NCI-H1417 treated with DMSO at 0.1 percent for 48 hours (cell line): ENCODE measurements at regions not wholly inside any gene's neighbourhood (a gene's known extent, or its start where the extent isn't known, plus 50 kb on each side); places are given as distances from the start of the nearest gene placed in this dataset.
"Not testable (repeated sequence)": the region's sequence is repeated elsewhere in the genome, so short reads cannot be mapped to it uniquely, and the experiment has no call there.

Experiments
- DNase-seq: peaks from one replicate; lab custom pipeline; 2025; lab: John Stamatoyannopoulos, UW

DNA sequence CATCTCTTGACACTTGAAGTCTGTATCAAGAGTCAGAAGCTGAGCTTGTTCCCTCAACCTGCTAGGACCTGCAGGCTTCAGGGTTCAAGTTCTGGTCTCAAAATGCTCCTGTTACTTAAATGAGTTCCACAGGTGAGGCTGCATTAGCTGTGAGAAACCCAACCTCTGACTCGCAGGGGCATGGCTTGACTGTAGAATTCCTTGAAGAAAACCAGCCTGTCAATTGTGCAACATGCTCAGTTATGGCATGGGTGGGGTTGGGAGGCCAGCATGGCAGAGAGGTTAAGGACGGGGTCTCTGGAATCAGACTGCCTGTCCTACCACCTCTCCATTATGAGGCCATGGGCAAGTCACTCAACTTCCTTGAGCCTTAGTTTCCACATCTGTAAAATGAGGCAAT is 235.8 kb downstream of the EN1 start:
- no peak for DNase-seq

DNA sequence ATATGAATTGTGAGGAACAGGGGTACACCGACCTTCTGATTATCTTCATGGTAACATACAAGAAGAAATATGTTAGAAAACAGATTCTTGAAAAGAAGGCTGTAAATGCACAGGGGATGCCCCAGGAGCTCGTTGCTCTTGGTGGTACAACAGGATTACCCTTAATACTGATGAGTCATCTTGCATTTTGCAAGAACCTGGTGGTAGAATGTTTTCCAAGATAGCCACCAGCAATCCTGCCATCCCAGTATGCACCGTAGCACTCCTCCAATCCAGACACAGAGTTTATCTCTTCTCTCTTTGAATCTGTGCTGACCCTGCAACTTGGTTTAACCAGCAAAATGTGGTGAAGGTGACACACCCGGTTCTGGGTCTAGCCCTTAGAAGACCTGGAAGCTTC is 238.3 kb downstream of the EN1 start:
- DNase-seq, result no peak

GRCh38 chr2:118607641-118608040 is 239.8 kb downstream of the EN1 start:
- no peak for DNase-seq

DNA sequence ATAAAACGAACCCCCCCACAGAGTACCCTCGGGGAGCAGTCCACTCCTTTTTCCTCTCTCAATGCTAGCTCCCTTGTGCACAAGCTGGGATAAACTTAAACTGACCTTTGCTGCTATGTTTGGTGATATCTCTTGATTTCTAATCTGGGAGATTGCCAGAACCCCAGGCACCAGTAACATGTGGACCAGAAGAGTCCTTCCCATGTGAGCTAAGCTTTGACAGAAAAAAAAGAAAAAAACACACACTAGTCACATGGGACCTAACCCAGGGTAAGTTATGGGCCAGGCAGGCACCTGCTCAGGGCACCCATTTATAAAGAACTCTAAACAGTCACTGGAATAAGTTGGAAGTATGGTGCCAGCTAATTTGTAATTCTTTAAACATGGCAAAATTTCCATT is 242.6 kb downstream of the EN1 start:
- DNase-seq, result no peak

DNA sequence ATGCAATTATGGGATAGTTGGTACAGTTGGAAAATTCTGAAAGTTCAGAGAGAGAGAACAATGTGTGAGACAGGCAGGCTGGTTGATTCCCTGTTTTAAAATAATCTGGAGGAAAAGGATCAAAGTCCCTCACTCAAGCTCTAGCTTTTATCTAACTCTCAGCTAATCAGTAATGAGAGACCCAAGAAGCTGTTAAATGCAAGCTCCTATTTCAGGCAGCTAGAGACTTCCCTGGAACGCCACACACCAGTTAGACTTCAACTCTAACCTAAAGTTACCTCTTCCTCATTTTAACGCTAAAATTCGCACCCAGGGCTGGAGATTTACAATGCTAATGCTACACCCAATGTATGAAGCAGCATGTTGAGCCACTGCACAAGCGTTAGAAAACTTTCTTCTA is 243.1 kb downstream of the EN1 start:
- DNase-seq, result no peak

DNA sequence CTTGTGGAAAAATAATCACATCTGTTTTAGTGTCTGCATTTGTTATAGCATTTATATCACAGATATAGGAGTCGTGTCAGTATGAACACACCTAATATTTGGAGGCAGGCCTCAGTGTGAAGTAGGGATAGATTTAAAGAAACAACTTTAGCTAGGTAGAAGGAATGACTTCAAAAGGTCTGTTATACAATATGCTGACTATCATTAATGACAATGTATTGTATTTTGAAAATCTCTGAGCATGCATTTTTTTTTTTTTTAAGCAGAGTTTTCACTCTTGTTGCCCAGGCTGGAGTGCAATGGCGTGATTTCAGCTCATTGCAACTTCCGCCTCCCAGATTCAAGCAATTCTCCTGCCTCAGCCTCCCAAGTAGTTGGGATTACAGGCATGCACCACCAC is 248.3 kb downstream of the EN1 start:
- no peak for DNase-seq

GRCh38 chr2:118596620-118597019 is 250.8 kb downstream of the EN1 start:
- DNase-seq, result no peak

GRCh38 chr2:118593257-118593656 is 254.2 kb downstream of the EN1 start:
- DNase-seq, result no peak

DNA sequence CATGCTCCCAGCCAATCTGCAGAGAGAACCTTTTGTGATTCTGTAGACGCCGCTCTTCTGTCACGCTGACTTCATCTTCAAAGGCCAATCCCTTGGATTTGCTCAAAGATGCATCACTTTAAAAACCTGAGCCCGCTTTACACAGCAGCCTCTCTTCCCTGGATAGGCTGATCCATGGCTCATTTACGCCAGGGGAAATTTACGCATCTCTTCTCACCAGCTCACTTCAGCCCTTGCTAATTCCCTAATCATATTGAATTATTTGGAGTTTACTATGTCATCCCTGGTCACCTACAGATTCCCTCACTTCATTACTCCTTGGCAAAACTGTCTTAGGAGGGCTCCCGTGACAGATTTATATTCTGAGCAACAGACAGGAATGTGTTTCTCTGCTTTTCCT is 256.2 kb downstream of the EN1 start:
- no peak for DNase-seq

DNA sequence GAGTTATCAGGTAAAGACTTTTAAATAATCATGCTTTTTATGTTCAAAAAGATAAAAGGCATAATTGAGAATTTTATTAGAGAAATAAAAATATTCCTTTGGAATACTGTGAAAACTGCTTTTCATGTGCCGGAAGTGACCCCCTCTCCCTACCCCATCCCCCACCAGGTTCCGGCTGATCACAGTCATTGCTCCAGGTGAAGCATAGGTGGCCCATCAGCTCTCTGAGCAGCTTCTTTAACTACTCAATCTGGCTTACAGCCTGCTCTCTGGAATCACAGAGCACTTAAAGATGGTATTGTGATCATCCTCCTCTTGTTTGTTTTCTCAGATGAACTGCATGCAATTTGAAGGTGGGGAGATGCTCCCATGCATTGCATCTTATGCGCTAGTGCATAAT is 257.7 kb downstream of the EN1 start:
- DNase-seq, result no peak

DNA sequence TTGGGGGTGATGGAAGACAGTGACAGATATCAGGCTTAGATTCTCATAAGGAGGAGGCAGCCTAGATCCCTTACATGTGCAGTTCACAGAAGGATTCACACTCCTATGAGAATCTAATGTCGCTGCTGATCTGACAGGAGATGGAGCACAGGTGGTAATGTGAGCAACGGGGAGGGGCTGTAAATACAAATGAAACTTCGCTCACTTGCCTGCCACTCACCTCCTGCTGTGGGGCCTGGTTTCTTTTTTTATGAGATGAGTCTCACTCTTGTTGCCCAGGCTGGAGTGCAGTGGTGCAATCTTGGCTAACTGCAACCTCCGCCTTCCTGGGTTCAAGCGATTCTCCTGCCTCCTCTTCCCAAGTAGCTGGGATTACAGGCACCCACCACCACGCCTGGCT is 258.6 kb downstream of the EN1 start:
- DNase-seq, result no peak

DNA sequence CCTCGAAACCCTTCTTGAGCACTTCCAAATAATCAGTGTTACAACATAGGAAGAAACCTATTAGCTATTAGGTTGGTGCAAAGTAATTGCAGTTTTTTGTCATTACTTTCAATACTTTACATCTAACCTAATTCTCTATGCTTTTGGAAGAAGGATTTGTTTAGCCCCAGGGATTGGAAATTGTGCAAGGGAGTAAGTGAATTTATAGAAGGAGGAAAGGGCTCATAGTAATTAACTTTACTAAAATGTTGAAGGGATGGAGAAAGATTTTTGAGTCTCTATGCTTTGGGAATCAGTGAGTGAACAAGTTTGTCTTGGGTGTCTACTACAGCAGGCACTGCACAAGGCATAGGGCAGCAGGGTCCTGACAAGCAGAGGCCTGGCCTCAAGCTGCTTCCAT is 261.1 kb downstream of the EN1 start:
- no peak for DNase-seq

DNA sequence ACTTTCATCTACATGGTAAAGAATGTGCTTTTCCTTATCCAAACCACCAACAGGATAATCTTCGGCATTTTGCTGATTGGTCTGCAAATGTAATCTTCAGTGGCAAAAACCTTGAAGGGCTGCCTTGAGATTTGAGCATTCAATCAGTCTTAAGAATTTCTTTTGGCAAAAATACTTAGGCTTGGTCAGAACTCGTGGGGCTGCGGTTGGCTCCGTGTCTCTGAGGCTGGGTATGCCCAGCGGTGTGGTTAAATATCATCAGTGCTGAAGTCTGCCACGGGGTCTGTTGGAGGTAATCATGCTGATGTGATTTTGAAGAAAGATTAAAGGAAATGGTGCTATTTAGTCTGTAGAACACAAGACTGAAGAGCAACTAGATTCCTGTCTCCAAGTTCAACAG is 262.6 kb downstream of the EN1 start:
- DNase-seq, result no peak

DNA sequence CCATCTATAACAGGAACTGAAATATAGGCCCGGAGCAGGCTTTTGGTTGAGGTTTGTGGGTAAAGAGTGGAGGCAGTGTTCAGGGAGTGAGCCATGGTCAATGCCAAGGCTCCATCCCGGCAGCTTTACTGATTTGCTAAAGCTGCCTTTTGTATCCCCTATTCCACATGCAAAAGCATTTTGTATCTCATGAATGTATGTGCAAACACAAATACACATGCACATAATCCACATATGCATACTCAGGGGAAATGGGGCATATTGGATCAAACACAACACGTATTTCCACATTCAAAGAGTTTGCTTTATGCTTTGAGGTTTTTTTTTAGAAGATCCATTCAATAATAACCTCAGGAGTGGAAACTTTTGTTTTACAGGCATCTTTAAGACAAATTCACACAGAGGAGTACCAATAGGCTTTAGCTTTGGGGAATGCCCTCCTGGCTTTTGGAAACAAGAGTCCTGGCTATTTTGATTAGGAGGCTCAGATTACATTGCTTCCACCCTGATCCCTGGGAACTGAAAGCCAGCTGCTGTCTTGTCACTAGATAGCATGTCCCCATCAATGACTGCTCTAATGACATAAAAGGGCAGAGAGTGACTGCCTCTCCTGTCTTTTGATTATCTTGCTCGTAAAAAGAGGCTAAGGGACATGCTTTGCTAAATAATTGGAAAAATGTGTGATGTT is 263.2 kb downstream of the EN1 start:
- DNase-seq, result no peak

DNA sequence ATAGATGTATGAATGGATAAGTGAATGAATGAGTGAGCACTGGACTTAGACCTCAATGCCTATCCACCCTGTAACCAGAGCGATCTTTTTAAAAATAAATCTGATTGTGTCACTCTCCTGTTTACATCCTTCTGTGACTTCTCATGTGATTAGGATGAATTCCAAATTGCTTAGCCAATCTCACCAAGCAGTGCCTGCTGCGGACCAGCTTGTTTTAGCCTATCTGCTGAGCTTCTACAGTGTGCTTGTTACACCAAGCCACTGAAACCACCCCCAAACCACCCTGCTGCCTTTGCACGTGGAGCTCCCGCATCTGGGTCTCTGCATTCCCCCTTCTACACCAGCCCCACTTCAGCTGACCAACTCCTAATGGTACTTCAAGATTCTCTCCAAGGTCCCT is 265.4 kb downstream of the EN1 start:
- no peak for DNase-seq

GRCh38 chr2:118580651-118581050 is 266.8 kb downstream of the EN1 start:
- no peak for DNase-seq

GRCh38 chr2:118580107-118580506 is 267.3 kb downstream of the EN1 start:
- no peak for DNase-seq

- no peak for DNase-seq
These were observed 270.2 kb downstream of the EN1 start for GRCh38 chr2:118577202-118577601.

DNA sequence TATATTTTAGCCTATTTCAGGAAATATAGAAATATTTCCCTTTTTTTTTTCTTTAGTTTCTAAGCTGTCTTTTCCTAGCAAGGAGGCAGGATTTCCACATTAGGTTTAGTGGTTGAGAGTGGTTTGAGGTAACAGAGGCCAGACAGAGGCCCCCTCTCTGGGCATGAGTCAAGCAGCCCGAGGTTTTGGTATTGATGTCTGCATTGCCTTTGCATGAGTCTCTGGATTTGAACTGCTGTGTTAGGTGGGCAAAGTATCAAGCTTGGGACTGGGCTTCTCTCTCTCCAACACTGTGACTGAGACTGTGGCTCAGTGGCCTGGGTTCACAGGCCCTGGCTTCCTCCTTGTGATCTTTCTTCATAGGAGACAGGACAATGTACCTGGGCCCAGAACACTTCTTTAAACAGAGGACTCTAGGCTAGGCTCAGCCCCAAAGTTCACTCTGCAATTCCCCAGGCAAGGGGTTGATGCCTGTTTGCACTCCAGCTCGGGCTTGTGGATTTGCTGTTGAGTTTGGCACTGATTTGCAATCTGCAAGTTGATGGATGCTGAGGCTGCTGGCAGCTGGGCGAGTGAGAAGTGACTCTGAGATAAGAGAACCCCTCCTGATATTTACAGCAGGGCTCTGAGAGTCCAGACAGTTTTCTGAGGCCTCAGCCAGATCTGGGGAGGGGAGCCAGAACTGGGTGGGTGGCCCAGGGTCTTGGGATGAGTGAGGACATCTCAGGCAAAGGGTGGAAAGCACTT is 271.2 kb downstream of the EN1 start:
- no peak for DNase-seq

GRCh38 chr2:118572380-118572779 is 275.1 kb downstream of the EN1 start:
- not testable (repeated sequence) for DNase-seq

- no peak for DNase-seq
These were observed 277.4 kb downstream of the EN1 start for GRCh38 chr2:118569876-118570535.

GRCh38 chr2:118568700-118569099 is 278.7 kb downstream of the EN1 start:
- no peak for DNase-seq

GRCh38 chr2:118565786-118566540 is 281.5 kb downstream of the EN1 start:
- no peak for DNase-seq
